Skeletal muscle tissue (tissue), 3 donors: ENCODE measurements at regions not wholly inside any gene's neighbourhood (a gene's known extent, or its start where the extent isn't known, plus 50 kb on each side); places are given as distances from the start of the nearest gene placed in this dataset.

Source experiments
- H3K27ac ChIP-seq: one replicate; pipeline ENCODE4 v1.7.0; 2013; ENCODE audit warnings: mild to moderate bottlenecking, low read depth, low read length, inconsistent platforms
- H3K27me3 ChIP-seq, 3 donors: one replicate each; pipeline ENCODE4 v1.7.0; 2013; ENCODE audit warnings: low read length in 3 of 3; ENCODE audit not compliant: control insufficient read depth in 3 of 3, insufficient read depth in 3 of 3
- H3K36me3 ChIP-seq, 3 donors: one replicate each; pipeline ENCODE4 v1.7.0; 2013; ENCODE audit warnings: low read length in 3 of 3; ENCODE audit not compliant: control insufficient read depth in 3 of 3, insufficient read depth in 3 of 3
- H3K4me1 ChIP-seq, 3 donors: one replicate each; pipeline ENCODE4 v1.7.0; 2013; ENCODE audit warnings: low read length in 3 of 3, mild to moderate bottlenecking in 3 of 3; ENCODE audit not compliant: control insufficient read depth in 3 of 3, insufficient read depth in 3 of 3
- H3K4me3 ChIP-seq, 3 donors: one replicate each; pipeline ENCODE4 v1.7.0; 2013; ENCODE audit warnings: low read length in 3 of 3
- H3K9ac ChIP-seq, 3 donors: one replicate each; pipeline ENCODE4 v1.7.0; 2013; ENCODE audit warnings: low read length in 3 of 3, mild to moderate bottlenecking in 3 of 3, moderate library complexity in 2 of 3, low read depth in 1 of 3
- H3K9me3 ChIP-seq, 3 donors: one replicate each; pipeline ENCODE4 v1.7.0; 2013; ENCODE audit warnings: low read length in 3 of 3; ENCODE audit not compliant: control insufficient read depth in 3 of 3
- donor health status: Osteomylitis.

DNA sequence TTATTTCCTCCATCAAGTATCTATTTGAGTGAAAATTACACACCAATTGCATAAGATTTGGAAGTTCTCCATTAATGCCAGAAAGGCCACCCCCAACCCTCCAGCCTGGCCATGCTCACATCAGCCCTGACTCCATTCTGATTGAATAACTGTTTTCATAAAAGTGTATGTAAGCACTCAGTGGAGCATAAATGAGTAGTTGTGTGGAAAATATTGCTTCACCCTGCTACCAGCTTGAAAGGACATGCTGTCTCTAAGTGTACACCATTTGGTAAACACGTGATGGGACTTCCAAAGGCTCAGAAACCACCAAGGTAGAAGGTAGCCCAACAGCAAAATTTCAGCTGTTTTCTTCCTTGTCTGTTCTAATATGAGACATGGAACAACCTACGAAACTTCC lies 393.8 kb downstream of the ZNF385D start:
- no peaks in the 10 kb centered on the region for H3K4me1 ChIP-seq
- no peaks in the 10 kb centered on the region for H3K36me3 ChIP-seq
- no peak overlapping the region for H3K9ac ChIP-seq
- H3K27me3 ChIP-seq = no peaks in the 10 kb centered on the region
- peaks cover 0 to 4% (median 0%) of the 10 kb centered on the region in 3 donors for H3K9me3 ChIP-seq
- H3K27ac ChIP-seq = no peak overlapping the region
- no peak overlapping the region for H3K4me3 ChIP-seq

DNA sequence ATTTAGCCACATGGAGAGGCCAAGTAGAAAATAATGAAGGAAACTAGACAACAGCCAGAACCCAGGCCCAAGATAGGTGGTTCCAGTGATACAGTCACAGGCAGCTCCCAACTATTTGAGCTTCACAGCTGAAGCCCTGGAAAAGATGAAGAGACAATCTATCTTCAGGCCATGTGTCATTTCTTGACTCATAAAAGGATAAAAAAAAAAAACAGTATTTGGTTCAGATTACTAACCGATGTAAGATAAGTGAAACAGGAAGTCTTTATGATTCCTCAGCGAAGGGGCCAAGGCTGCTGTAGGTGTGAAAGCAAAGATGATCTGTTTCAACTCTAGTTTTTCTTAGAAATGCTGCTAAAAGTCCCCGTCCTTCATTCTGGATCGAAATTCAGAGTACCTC lies 394.6 kb downstream of the ZNF385D start:
- Histone ChIP-seq H3K36me3 (no peaks in the 10 kb centered on the region), H3K27ac (no peak overlapping the region), H3K27me3 (no peaks in the 10 kb centered on the region), H3K4me1 (no peaks in the 10 kb centered on the region), H3K9me3 (peaks cover 0 to 4% (median 0%) of the 10 kb centered on the region in 3 donors), H3K4me3 (no peak overlapping the region), H3K9ac (no peak overlapping the region)

GRCh38 chr3:21345382-21345976 lies 405.5 kb downstream of the ZNF385D start:
- H3K4me1 ChIP-seq = no peaks in the 10 kb centered on the region
- H3K27ac ChIP-seq = no peak overlapping the region
- no peaks in the 10 kb centered on the region for H3K27me3 ChIP-seq
- H3K9ac ChIP-seq = no peak overlapping the region
- H3K36me3 ChIP-seq = no peaks in the 10 kb centered on the region
- H3K9me3 ChIP-seq = no peaks in the 10 kb centered on the region
- no peak overlapping the region for H3K4me3 ChIP-seq

- no peaks in the 10 kb centered on the region for H3K27me3 ChIP-seq
- no peak overlapping the region for H3K4me3 ChIP-seq
- H3K36me3 ChIP-seq = no peaks in the 10 kb centered on the region
- H3K27ac ChIP-seq = no peak overlapping the region
- H3K4me1 ChIP-seq = peaks cover 0 to 3% (median 0%) of the 10 kb centered on the region in 3 donors
- no peak overlapping the region for H3K9ac ChIP-seq
- no peaks in the 10 kb centered on the region for H3K9me3 ChIP-seq
These were observed 419.2 kb downstream of the ZNF385D start for GRCh38 chr3:21331857-21332256.

GRCh38 chr3:21331321-21331720 lies 419.7 kb downstream of the ZNF385D start:
- Histone ChIP-seq H3K27ac (no peak overlapping the region), H3K9me3 (no peaks in the 10 kb centered on the region), H3K4me1 (peaks cover 0 to 3% (median 0%) of the 10 kb centered on the region in 3 donors), H3K27me3 (no peaks in the 10 kb centered on the region), H3K36me3 (no peaks in the 10 kb centered on the region), H3K9ac (no peak overlapping the region), H3K4me3 (no peak overlapping the region)

DNA sequence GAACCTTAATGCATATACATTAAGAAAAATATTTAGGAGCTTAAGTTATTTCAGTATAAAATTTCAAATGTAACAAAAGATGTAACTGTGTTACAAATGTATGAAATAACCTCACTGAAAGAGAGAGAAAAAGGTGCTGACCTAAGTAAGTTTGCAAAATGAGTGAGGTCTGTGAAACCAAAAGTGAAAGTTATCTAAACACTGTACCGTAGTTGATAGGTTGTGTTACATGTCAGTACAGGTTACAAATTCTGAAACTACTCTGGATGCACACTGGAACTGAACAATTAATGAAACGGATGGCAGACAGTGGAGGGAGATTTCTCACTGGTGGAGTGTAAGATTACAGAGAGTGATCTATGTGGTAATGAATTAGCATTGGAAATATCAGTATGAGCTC lies 420.7 kb downstream of the ZNF385D start:
- H3K4me3 ChIP-seq = peak overlapping the region in 1 of 3 donors; percentile 67

DNA sequence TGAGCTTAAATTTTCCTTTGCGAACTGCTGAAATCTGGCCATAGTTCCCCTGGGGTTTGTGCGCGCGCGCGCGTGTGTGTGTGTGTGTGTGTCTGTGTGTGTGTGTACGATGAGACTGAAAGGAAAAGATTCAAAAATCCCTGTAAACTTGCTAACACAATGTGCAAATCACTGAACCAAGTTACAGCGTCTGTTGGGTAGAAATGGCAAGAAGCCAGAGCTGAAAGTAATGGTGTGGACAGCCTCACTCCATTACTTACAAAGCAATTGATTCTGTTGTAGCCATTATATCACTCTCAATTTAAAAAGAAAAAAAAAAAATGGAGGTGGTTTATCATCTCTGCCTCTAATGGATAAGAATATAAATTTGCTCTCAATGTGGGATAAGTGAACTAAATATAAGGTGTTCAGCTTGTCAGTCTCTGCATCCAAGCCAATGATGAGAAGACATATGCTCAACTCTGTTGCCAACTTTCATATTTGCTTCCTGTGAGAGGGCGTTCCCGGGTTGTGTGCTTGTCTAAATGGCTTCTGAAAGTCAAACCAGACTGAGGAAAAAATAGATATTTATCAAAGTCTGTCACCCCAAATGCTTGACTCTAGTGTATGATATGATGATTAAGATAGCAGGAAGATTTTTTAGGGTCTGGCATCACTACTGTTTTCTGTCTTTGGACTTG lies 422.2 kb downstream of the ZNF385D start:
- H3K36me3 ChIP-seq = no peaks in the 10 kb centered on the region

More for the DNA sequence above, 420.7 kb downstream of the ZNF385D start:
- peaks cover 0 to 3% (median 0%) of the 10 kb centered on the region in 3 donors for H3K4me1 ChIP-seq
- H3K9me3 ChIP-seq = no peaks in the 10 kb centered on the region
- no peak overlapping the region for H3K27ac ChIP-seq
- no peaks in the 10 kb centered on the region for H3K36me3 ChIP-seq
- no peak overlapping the region for H3K9ac ChIP-seq
- H3K27me3 ChIP-seq = no peaks in the 10 kb centered on the region

GRCh38 chr3:21326704-21327475 lies 424.1 kb downstream of the ZNF385D start:
- Histone ChIP-seq H3K9ac (no peak overlapping the region), H3K27ac (no peak overlapping the region), H3K4me1 (peaks cover 0 to 3% (median 0%) of the 10 kb centered on the region in 3 donors), H3K9me3 (no peaks in the 10 kb centered on the region), H3K36me3 (no peaks in the 10 kb centered on the region), H3K4me3 (no peak overlapping the region), H3K27me3 (no peaks in the 10 kb centered on the region)

More for the DNA sequence above, 422.2 kb downstream of the ZNF385D start:
- H3K9me3 ChIP-seq = no peaks in the 10 kb centered on the region
- H3K27ac ChIP-seq = no peak overlapping the region
- no peaks in the 10 kb centered on the region for H3K27me3 ChIP-seq
- H3K9ac ChIP-seq = no peak overlapping the region
- no peak overlapping the region for H3K4me3 ChIP-seq
- peaks cover 0 to 3% (median 0%) of the 10 kb centered on the region in 3 donors for H3K4me1 ChIP-seq

DNA sequence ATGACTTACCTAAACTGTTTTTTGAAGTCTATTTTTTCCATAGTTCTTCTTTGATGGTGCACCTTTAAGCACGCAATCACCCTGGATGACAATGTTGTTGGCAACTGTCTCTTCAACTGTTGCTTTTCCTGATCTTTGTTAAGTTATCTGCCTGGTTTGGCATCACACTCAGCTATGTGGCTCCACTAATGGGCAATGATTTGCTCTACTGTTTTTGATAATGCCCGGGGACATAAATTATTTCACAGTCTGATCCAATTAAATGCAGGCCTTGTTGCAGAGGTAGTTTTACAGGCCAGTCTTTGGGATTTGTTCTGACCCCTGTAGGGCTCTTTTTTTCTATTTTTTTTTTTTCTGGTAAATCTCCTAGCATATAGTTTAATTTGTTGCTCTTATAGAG lies 436.3 kb downstream of the ZNF385D start:
- H3K4me1 ChIP-seq = no peaks in the 10 kb centered on the region
- no peak overlapping the region for H3K9ac ChIP-seq

DNA sequence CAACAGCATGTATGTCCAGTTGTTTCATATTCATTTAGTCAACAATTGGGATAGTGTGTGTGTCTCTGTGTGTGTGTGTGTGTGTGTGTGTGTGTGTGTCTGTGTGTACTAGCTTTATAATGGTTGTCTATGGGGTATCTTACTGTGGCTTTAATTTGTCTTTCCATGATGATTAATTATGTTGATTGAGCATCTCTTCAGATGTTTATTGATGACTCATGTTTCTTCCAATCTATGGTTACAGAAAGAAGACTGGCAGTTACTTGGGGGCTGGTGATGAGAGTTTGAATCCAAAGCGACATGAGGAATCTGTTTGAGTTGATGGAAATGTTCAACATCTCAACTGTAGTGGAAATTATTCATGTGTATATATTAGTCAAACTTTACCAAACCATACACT lies 440.1 kb downstream of the ZNF385D start:
- no peaks in the 10 kb centered on the region for H3K27me3 ChIP-seq
- no peaks in the 10 kb centered on the region for H3K4me1 ChIP-seq
- H3K9ac ChIP-seq = no peak overlapping the region
- no peak overlapping the region for H3K4me3 ChIP-seq
- no peaks in the 10 kb centered on the region for H3K36me3 ChIP-seq
- H3K9me3 ChIP-seq = peaks cover 0 to 2% (median 0%) of the 10 kb centered on the region in 3 donors
- H3K27ac ChIP-seq = no peak overlapping the region

More for the DNA sequence above, 436.3 kb downstream of the ZNF385D start:
- Histone ChIP-seq H3K27ac (no peak overlapping the region), H3K4me3 (no peak overlapping the region), H3K27me3 (no peaks in the 10 kb centered on the region), H3K9me3 (peaks cover 0 to 2% (median 0%) of the 10 kb centered on the region in 3 donors), H3K36me3 (no peaks in the 10 kb centered on the region)
